ENCODE measurements at regions not wholly inside any gene's neighbourhood (a gene's known extent, or its start where the extent isn't known, plus 50 kb on each side); places are given as distances from the start of the nearest gene placed in this dataset.

DNA sequence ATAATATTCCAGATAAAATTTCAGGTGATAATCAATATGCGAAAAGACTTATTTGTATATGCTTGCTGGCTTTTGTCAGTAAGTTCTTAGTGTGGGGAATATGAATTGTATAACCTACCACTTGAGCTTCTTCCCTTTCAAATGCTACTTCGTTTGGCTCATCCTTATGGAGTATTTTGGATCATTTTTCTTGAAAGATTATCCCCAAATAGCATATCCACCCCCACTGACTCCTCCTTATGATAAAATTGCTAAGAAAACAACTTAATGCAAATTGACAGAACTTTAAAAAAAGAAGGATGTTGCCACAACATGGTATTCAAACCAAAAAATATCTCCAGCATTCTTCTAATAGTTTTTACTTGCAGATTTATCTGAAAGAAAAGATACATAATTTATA, 393.3 kb downstream of the PPP3CA start:
- ChIA-PET POLR2A (no interaction called here), CTCF (no interaction called here)
- H3K4me3 ChIP-seq (ENCODE audit: low read depth, low read length) = no peak overlapping the region
- TF ChIP-seq, protein P1, sequence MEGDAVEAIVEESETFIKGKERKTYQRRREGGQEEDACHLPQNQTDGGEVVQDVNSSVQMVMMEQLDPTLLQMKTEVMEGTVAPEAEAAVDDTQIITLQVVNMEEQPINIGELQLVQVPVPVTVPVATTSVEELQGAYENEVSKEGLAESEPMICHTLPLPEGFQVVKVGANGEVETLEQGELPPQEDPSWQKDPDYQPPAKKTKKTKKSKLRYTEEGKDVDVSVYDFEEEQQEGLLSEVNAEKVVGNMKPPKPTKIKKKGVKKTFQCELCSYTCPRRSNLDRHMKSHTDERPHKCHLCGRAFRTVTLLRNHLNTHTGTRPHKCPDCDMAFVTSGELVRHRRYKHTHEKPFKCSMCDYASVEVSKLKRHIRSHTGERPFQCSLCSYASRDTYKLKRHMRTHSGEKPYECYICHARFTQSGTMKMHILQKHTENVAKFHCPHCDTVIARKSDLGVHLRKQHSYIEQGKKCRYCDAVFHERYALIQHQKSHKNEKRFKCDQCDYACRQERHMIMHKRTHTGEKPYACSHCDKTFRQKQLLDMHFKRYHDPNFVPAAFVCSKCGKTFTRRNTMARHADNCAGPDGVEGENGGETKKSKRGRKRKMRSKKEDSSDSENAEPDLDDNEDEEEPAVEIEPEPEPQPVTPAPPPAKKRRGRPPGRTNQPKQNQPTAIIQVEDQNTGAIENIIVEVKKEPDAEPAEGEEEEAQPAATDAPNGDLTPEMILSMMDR (IDR thresholded peaks at IDR 0.05; ENCODE audit: insufficient read depth, low read length, missing control alignments) = no peak
- DNase-seq (ENCODE audit: low read depth, low spot score) = no peak

DNA sequence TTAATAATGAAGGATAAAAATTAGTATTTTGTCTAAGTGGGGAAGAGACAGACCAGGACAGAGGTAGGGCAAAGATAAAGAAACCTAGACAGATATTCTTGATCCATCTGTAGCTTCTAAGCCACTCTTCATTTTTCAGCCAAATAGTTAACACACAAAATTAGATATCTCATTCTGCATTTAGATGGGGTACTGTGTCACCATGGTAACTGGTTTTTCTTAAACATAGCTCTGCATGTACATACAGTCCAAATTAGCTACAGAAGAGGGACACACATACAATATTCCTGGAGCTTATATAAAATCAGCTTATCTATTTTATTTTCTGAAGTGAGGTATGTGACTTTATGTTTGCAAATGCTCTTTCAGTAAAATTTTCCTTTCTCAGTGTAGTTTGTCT, 393.7 kb downstream of the PPP3CA start:
- POLR2A ChIA-PET = no interaction called here
- H3K4me3 ChIP-seq (ENCODE audit: low read depth, low read length) = no peak overlapping the region
- no peak for DNase-seq (ENCODE audit: low read depth, low spot score)
- TF ChIP-seq, protein P1 (IDR thresholded peaks at IDR 0.05; ENCODE audit: insufficient read depth, low read length, missing control alignments) = no peak
- CTCF ChIA-PET = no interaction called here

GRCh38 chr4:100952590-100952989, 394.7 kb downstream of the PPP3CA start:
- no peak for DNase-seq (ENCODE audit: low read depth, low spot score)
- H3K4me3 ChIP-seq (ENCODE audit: low read depth, low read length) = no peak overlapping the region
- CTCF ChIA-PET = interaction anchor here (1.4 kb wide), 1 partner anchor 18 kb away, joined by 3 read pairs; no protein-coding TSS in a partner anchor
- TF ChIP-seq, protein P1 (IDR thresholded peaks at IDR 0.05; ENCODE audit: insufficient read depth, low read length, missing control alignments) = no peak
- POLR2A ChIA-PET = no interaction called here

GRCh38 chr4:100949350-100949935, 397.9 kb downstream of the PPP3CA start:
- POLR2A ChIA-PET = no interaction called here
- DNase-seq (ENCODE audit: low read depth, low spot score) = no peak
- TF ChIP-seq, protein P1 (IDR thresholded peaks at IDR 0.05; ENCODE audit: insufficient read depth, low read length, missing control alignments) = no peak
- H3K4me3 ChIP-seq (ENCODE audit: low read depth, low read length) = no peak overlapping the region
- CTCF ChIA-PET = no interaction called here

GRCh38 chr4:100948911-100949310, 398.4 kb downstream of the PPP3CA start:
- ChIA-PET POLR2A (no interaction called here), CTCF (no interaction called here)
- no peak overlapping the region for H3K4me3 ChIP-seq (ENCODE audit: low read depth, low read length)
- TF ChIP-seq, protein P1 (IDR thresholded peaks at IDR 0.05; ENCODE audit: insufficient read depth, low read length, missing control alignments) = no peak
- no peak for DNase-seq (ENCODE audit: low read depth, low spot score)

GRCh38 chr4:100945789-100946188, 401.5 kb downstream of the PPP3CA start:
- DNase-seq (ENCODE audit: low read depth, low spot score) = no peak
- no peak overlapping the region for H3K4me3 ChIP-seq (ENCODE audit: low read depth, low read length)
- CTCF ChIA-PET = no interaction called here
- POLR2A ChIA-PET = no interaction called here
- TF ChIP-seq, protein P1 (IDR thresholded peaks at IDR 0.05; ENCODE audit: insufficient read depth, low read length, missing control alignments) = no peak
